ENCODE measurements at regions not wholly inside any gene's neighbourhood (a gene's known extent, or its start where the extent isn't known, plus 50 kb on each side); places are given as distances from the start of the nearest gene placed in this dataset.

- no peak overlapping the region for H3K4me3 Mint-ChIP-seq
- H3K9me3 Mint-ChIP-seq = peaks cover 4% of the 10 kb centered on the region
- H3K27me3 Mint-ChIP-seq (ENCODE audit: low read depth) = no peaks in the 10 kb centered on the region
- peaks cover 2% of the 10 kb centered on the region for H3K36me3 Mint-ChIP-seq (ENCODE audit: low read depth)
- no peak for DNase-seq (ENCODE audit: low spot score)
- peak overlapping the region; percentile 35 for H3K27ac Mint-ChIP-seq
- H3K4me1 Mint-ChIP-seq (ENCODE audit: low read depth) = peaks cover 46% of the 10 kb centered on the region
These were observed 68.0 kb upstream of the RPH3AL start for GRCh38 chr17:420479-421175.

DNA sequence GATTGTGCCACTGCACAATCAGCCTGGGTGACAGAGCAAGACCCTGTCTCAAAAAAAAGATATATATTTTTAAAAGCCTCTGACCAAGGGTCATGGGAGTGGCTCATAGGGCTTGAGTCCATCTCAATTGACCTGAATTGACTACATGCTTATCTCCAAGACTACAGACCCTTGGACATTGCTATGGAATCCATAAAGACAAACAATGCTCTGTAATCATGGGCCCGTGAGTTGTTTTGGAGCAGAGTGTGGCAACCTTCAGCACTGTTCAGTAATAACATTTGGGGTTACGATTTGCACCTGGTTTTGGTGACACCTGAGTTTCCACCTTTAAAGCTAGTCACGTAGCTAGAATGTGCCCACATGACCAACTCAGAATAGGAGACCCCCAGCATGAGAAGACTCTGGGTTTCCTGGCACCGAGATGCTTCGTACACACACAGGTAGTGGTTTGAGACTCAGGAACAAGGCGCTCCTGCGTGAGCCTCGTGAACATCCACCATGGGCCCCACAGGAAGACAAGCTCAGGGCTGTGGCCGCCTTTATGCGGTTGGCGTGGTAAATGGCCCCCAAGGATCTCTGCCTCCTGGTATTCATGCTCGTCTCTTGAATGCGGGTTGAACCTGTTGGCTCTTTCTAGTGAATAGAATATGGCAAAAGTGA, 66.6 kb upstream of the RPH3AL start:
- H3K27me3 Mint-ChIP-seq (ENCODE audit: low read depth) = no peaks in the 10 kb centered on the region
- peaks cover 4% of the 10 kb centered on the region for H3K9me3 Mint-ChIP-seq
- H3K4me1 Mint-ChIP-seq (ENCODE audit: low read depth) = peaks cover 58% of the 10 kb centered on the region
- no peak for DNase-seq (ENCODE audit: low spot score)
- peak overlapping the region; percentile 85 for H3K27ac Mint-ChIP-seq
- H3K4me3 Mint-ChIP-seq = peak overlapping the region; percentile 64
- H3K36me3 Mint-ChIP-seq (ENCODE audit: low read depth) = peaks cover 9% of the 10 kb centered on the region

GRCh38 chr17:418421-418751, 65.8 kb upstream of the RPH3AL start:
- Mint-ChIP-seq H3K27ac (peak overlapping the region; percentile 99), H3K4me3 (peak overlapping the region; percentile 86), H3K36me3 (ENCODE audit: low read depth) (peaks cover 14% of the 10 kb centered on the region), H3K27me3 (ENCODE audit: low read depth) (no peaks in the 10 kb centered on the region), H3K4me1 (ENCODE audit: low read depth) (peaks cover 63% of the 10 kb centered on the region), H3K9me3 (peaks cover 4% of the 10 kb centered on the region)
- peak; percentile 59 for DNase-seq (ENCODE audit: low spot score)

- H3K9me3 Mint-ChIP-seq = peaks cover 4% of the 10 kb centered on the region
- peak overlapping the region; percentile 99 for H3K27ac Mint-ChIP-seq
- H3K36me3 Mint-ChIP-seq (ENCODE audit: low read depth) = peaks cover 18% of the 10 kb centered on the region
- DNase-seq (ENCODE audit: low spot score) = no peak
- no peaks in the 10 kb centered on the region for H3K27me3 Mint-ChIP-seq (ENCODE audit: low read depth)
- peak overlapping the region; percentile 86 for H3K4me3 Mint-ChIP-seq
- H3K4me1 Mint-ChIP-seq (ENCODE audit: low read depth) = peaks cover 66% of the 10 kb centered on the region
These were observed 65.2 kb upstream of the RPH3AL start for GRCh38 chr17:417691-418420.

- H3K9me3 Mint-ChIP-seq = peaks cover 4% of the 10 kb centered on the region
- peak overlapping the region; percentile 86 for H3K4me3 Mint-ChIP-seq
- peak overlapping the region; percentile 99 for H3K27ac Mint-ChIP-seq
- peaks cover 29% of the 10 kb centered on the region for H3K36me3 Mint-ChIP-seq (ENCODE audit: low read depth)
- peak; percentile 57 for DNase-seq (ENCODE audit: low spot score)
- H3K4me1 Mint-ChIP-seq (ENCODE audit: low read depth) = peaks cover 74% of the 10 kb centered on the region
- no peaks in the 10 kb centered on the region for H3K27me3 Mint-ChIP-seq (ENCODE audit: low read depth)
These were observed 63.9 kb upstream of the RPH3AL start for GRCh38 chr17:416293-417206.

DNA sequence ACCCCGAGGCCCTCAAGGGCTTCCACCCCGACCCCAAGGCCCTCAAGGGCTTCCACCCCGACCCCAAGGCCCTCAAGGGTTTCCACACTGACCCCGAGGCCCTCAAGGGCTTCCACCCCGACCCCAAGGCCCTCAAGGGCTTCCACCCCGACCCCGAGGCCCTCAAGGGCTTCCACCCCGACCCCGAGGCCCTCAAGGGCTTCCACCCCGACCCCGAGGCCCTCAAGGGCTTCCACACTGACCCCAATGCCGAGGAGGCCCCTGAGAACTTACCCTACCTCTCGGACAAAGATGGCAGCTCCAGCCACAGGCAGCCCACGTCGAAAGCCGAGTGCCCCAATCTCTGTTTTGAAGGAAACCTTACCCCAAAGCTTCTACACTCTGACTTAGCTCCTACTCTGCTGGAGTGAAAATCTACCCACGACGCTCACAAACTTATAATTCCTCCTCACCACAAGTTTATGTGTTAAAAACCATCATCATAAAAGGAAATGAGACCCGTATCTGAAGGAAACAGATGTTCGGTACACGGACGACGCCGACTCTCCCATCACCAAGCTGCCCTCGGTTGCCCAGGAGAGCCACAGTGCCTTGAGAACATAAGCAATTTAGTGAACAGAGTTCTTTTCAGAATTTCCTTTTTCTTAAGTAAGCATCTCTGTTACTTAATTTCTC, 61.2 kb upstream of the RPH3AL start:
- peak overlapping the region; percentile 99 for H3K27ac Mint-ChIP-seq
- no peaks in the 10 kb centered on the region for H3K9me3 Mint-ChIP-seq
- H3K4me1 Mint-ChIP-seq (ENCODE audit: low read depth) = peaks cover 77% of the 10 kb centered on the region
- peaks cover 40% of the 10 kb centered on the region for H3K36me3 Mint-ChIP-seq (ENCODE audit: low read depth)
- peaks cover 3% of the 10 kb centered on the region for H3K27me3 Mint-ChIP-seq (ENCODE audit: low read depth)
- H3K4me3 Mint-ChIP-seq = peak overlapping the region; percentile 86
- DNase-seq (ENCODE audit: low spot score) = no peak

DNA sequence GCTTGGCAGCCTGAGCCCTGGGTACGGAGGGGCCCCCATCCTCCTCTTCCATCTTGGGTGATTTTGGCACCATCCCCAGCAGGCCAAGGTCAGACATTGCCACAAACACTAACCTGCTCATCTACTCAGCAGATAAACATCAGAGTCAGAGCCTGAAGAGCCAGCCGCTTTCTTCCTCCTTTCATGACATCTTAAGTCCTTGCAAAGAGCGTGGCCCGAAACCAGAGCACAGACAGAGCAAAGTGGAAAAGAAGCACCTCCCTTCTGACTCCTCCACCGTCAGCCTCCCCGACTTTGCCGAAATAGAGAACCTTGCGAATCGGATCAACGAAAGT, 60.4 kb upstream of the RPH3AL start:
- peaks cover 40% of the 10 kb centered on the region for H3K36me3 Mint-ChIP-seq (ENCODE audit: low read depth)
- peak overlapping the region; percentile 89 for H3K27ac Mint-ChIP-seq

GRCh38 chr17:412211-413015, 59.8 kb upstream of the RPH3AL start:
- peaks cover 45% of the 10 kb centered on the region for H3K36me3 Mint-ChIP-seq (ENCODE audit: low read depth)
- peak; percentile 58 for DNase-seq (ENCODE audit: low spot score)
- H3K9me3 Mint-ChIP-seq = no peaks in the 10 kb centered on the region
- peaks cover 66% of the 10 kb centered on the region for H3K4me1 Mint-ChIP-seq (ENCODE audit: low read depth)
- H3K27ac Mint-ChIP-seq = peak overlapping the region; percentile 89
- H3K4me3 Mint-ChIP-seq = peak overlapping the region; percentile 89
- H3K27me3 Mint-ChIP-seq (ENCODE audit: low read depth) = peaks cover 3% of the 10 kb centered on the region

More for the DNA sequence above, 60.4 kb upstream of the RPH3AL start:
- peak overlapping the region; percentile 89 for H3K4me3 Mint-ChIP-seq
- H3K9me3 Mint-ChIP-seq = no peaks in the 10 kb centered on the region
- peaks cover 3% of the 10 kb centered on the region for H3K27me3 Mint-ChIP-seq (ENCODE audit: low read depth)
- peaks cover 69% of the 10 kb centered on the region for H3K4me1 Mint-ChIP-seq (ENCODE audit: low read depth)
- no peak for DNase-seq (ENCODE audit: low spot score)

DNA sequence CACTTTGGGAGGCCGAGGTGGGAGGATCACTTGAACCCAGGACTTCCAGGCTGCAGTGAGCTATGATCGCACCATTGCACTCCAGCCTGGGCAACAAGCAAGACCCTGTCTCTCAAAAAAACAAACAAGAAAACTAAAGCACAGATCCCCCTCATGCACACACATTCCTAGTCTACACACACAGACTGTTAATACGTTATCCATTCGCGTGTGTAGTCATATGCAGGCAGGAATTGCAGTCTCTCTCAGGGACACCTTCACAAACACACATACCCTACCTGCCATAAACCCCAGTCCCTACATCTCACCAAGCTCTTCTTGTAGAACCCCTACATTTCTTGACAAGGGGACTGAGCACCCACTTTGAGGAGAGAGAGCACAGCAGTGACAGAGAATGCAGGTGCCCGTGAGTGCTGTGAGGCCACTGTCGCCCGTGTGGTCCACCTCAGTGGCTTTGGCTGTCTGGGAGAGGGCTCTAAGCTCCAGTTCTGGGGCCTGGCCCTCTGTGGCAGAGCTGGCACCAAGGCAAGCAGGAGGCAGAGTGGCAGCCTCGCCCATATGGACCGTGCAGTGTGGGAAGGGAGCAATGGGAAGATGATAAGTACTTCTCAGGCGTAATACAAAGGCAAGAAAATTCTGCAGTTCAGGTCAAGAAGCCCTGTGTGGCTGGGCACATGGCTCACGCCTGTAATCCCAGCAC, 59.0 kb upstream of the RPH3AL start:
- Mint-ChIP-seq H3K9me3 (no peaks in the 10 kb centered on the region), H3K36me3 (ENCODE audit: low read depth) (peaks cover 45% of the 10 kb centered on the region), H3K27me3 (ENCODE audit: low read depth) (peaks cover 3% of the 10 kb centered on the region), H3K4me1 (ENCODE audit: low read depth) (peaks cover 63% of the 10 kb centered on the region), H3K4me3 (peak overlapping the region; percentile 89), H3K27ac (peak overlapping the region; percentile 80)
- no peak for DNase-seq (ENCODE audit: low spot score)

DNA sequence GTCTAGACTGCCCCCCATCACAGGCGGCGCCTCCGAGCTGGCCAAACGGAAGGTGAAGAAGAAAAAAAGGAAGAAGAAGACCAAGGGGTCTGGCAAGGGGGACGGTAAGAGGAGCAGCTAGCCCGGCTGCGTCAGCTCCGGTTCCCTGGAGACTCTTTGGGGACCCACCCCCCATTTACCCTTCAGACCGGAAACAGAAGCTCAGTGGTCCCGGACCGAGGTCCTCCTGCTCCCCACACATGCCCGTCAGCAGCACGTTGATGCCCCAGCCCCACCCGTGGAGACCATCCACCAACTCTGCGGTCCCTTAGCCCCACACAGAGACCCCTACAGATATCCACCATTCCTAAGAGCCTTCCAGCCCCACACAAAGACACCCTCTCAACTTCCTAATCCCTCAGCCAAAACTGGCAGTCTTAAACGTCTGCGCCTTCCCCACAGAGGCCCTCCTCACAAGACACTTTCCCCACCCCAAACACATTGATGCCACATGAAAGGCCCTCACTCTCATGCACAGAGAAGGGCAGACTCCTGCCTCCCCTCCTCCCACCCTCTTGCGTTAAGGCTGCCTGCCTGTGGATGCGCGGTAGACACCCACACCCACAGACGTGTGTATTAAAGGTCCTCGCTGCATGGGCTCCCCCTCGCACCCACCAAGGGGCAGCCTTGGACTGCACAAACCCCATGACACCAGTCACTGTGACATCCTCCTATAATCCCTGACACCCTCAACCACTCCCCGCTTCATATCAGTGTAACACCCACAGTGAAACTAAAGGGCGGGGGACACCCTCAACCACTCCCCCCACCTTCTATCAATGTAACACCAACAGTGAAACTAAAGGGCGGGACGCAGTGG, 58.2 kb upstream of the RPH3AL start:
- Mint-ChIP-seq H3K4me3 (peak overlapping the region; percentile 89), H3K36me3 (ENCODE audit: low read depth) (peaks cover 45% of the 10 kb centered on the region), H3K4me1 (ENCODE audit: low read depth) (peaks cover 58% of the 10 kb centered on the region)

DNA sequence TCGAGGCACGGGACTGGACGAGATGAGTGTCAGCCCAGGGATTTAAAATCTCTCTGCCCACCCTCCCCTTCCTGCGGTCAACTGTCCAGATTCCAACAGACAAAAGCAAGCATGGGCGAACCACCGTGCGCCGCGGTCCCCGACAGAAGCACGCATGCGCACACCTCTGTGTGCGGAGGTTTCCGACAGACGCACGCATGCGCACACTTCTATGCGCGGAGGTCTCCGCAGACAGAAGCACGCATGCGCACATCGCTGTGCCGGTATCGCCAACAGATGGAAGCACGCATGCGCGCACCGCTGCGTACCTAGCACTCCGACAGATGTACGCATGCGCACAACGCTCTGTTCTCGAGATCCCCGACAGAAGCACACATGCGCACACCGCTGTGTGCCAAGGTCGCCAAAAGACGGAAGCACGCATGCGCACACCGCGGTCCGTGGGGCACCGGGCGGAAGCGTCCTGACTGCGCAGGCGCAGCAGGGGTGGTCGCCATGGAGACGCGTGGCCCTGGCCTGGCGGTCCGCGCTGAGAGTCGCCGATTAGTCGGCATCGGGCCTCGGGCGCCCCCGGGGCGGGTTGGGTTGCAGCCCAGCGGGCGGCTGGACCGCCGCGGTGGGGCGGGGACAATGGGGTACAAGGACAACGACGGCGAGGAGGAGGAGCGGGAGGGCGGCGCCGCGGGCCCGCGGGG, 57.4 kb upstream of the RPH3AL start:
- no peaks in the 10 kb centered on the region for H3K9me3 Mint-ChIP-seq
- peak overlapping the region; percentile 80 for H3K27ac Mint-ChIP-seq
- peaks cover 51% of the 10 kb centered on the region for H3K4me1 Mint-ChIP-seq (ENCODE audit: low read depth)
- DNase-seq (ENCODE audit: low spot score) = peak; percentile 100
- peaks cover 42% of the 10 kb centered on the region for H3K36me3 Mint-ChIP-seq (ENCODE audit: low read depth)
- peak overlapping the region; percentile 89 for H3K4me3 Mint-ChIP-seq
- peaks cover 3% of the 10 kb centered on the region for H3K27me3 Mint-ChIP-seq (ENCODE audit: low read depth)

More for the DNA sequence above, 58.2 kb upstream of the RPH3AL start:
- Mint-ChIP-seq H3K9me3 (no peaks in the 10 kb centered on the region), H3K27ac (peak overlapping the region; percentile 80), H3K27me3 (ENCODE audit: low read depth) (peaks cover 3% of the 10 kb centered on the region)
- DNase-seq (ENCODE audit: low spot score) = peak; percentile 46
